ENCODE measurements at regions not wholly inside any gene's neighbourhood (a gene's known extent, or its start where the extent isn't known, plus 50 kb on each side); places are given as distances from the start of the nearest gene placed in this dataset.

GRCh38 chr18:39302481-39302880, 1736.9 kb upstream of the CELF4 start:
- TF ChIP-seq CTCF (IDR thresholded peaks at IDR 0.05) (no peak), POLR2A (IDR thresholded peaks at IDR 0.05) (no peak), EP300 (IDR thresholded peaks at IDR 0.05) (no peak)
